ENCODE measurements at regions not wholly inside any gene's neighbourhood (a gene's known extent, or its start where the extent isn't known, plus 50 kb on each side); places are given as distances from the start of the nearest gene placed in this dataset.

- no peak for DNase-seq (ENCODE audit: low spot score)
Observed at GRCh38 chr2:138105358-138105757, 141.1 kb downstream of the HNMT start.

GRCh38 chr2:138106606-138107005, 142.3 kb downstream of the HNMT start:
- DNase-seq (ENCODE audit: low spot score), result no peak

- no peak for DNase-seq (ENCODE audit: low spot score)
Observed at GRCh38 chr2:138107288-138107687, 143.0 kb downstream of the HNMT start.

- no peak for DNase-seq (ENCODE audit: low spot score)
Observed at GRCh38 chr2:138110453-138111083, 146.3 kb downstream of the HNMT start.

- no peak for DNase-seq (ENCODE audit: low spot score)
Observed at GRCh38 chr2:138112536-138112935, 148.3 kb downstream of the HNMT start.

GRCh38 chr2:138113871-138114525, 149.7 kb downstream of the HNMT start:
- DNase-seq (ENCODE audit: low spot score), result no peak

GRCh38 chr2:138115666-138116065, 151.4 kb downstream of the HNMT start:
- DNase-seq (ENCODE audit: low spot score), result no peak

- DNase-seq (ENCODE audit: low spot score), result no peak
Observed at GRCh38 chr2:138116456-138116855, 152.2 kb downstream of the HNMT start.

GRCh38 chr2:138121666-138122661, 157.7 kb downstream of the HNMT start:
- no peak for DNase-seq (ENCODE audit: low spot score)

- DNase-seq (ENCODE audit: low spot score), result no peak
Observed at GRCh38 chr2:138122891-138123290, 158.6 kb downstream of the HNMT start.

- DNase-seq (ENCODE audit: low spot score), result no peak
Observed at GRCh38 chr2:138123741-138124140, 159.5 kb downstream of the HNMT start.

GRCh38 chr2:138124521-138124920, 160.2 kb downstream of the HNMT start:
- DNase-seq (ENCODE audit: low spot score), result no peak

GRCh38 chr2:138125306-138126288, 161.3 kb downstream of the HNMT start:
- no peak for DNase-seq (ENCODE audit: low spot score)

GRCh38 chr2:138132108-138132507, 167.8 kb downstream of the HNMT start:
- no peak for DNase-seq (ENCODE audit: low spot score)

- DNase-seq (ENCODE audit: low spot score), result no peak
Observed at GRCh38 chr2:138137949-138138348, 173.7 kb downstream of the HNMT start.

GRCh38 chr2:138147796-138148195, 183.5 kb downstream of the HNMT start:
- DNase-seq (ENCODE audit: low spot score), result no peak

- DNase-seq (ENCODE audit: low spot score), result no peak
Observed at GRCh38 chr2:138155304-138155703, 191.0 kb downstream of the HNMT start.

- DNase-seq (ENCODE audit: low spot score), result no peak
Observed at GRCh38 chr2:138157372-138157771, 193.1 kb downstream of the HNMT start.

- DNase-seq (ENCODE audit: low spot score), result no peak
Observed at GRCh38 chr2:138170485-138170884, 206.2 kb downstream of the HNMT start.

- no peak for DNase-seq (ENCODE audit: low spot score)
Observed at GRCh38 chr2:138171244-138171643, 207.0 kb downstream of the HNMT start.

GRCh38 chr2:138175066-138175465, 210.8 kb downstream of the HNMT start:
- no peak for DNase-seq (ENCODE audit: low spot score)

All from AG20443 (cell line).